Keratinocyte (primary cell): ENCODE measurements at regions not wholly inside any gene's neighbourhood (a gene's known extent, or its start where the extent isn't known, plus 50 kb on each side); places are given as distances from the start of the nearest gene placed in this dataset.

ENCODE experiments used
- DNase-seq: peaks from one replicate; pipeline ENCODE4 v3.0.0-alpha.2; 2011; ENCODE audit warnings: low read depth, missing footprints, low spot score
- FAIRE-seq: peaks from 2 replicates; lab custom pipeline; 2011; peaks lifted over from hg19 to GRCh38; lab: Jason Lieb, UNC
- H2AFZ ChIP-seq: 2 replicates; pipeline ENCODE4 v1.6.0; 2012; ENCODE audit warnings: low read length, control low read depth, inconsistent platforms; ENCODE audit not compliant: control insufficient read depth
- H3K27ac ChIP-seq: 2 replicates; pipeline ENCODE4 v1.5.1; 2011; ENCODE audit warnings: low read length; ENCODE audit not compliant: control insufficient read depth, insufficient read depth
- H3K27me3 ChIP-seq: 3 replicates; pipeline ENCODE4 v1.6.0; 2011; ENCODE audit warnings: low read length; ENCODE audit not compliant: control insufficient read depth, insufficient read depth; ENCODE audit errors: extremely low read depth
- H3K36me3 ChIP-seq, 2 experiments: 2 replicates in 1 of 2; 3 replicates in 1 of 2; pipeline ENCODE4 v1.5.1; 2011; ENCODE audit warnings: low read length in 2 of 2, mild to moderate bottlenecking in 1 of 2; ENCODE audit not compliant: control insufficient read depth in 2 of 2, insufficient read depth in 2 of 2; ENCODE audit errors: extremely low read depth in 1 of 2
- H3K4me1 ChIP-seq: 3 replicates; pipeline ENCODE4 v1.5.1; 2011; ENCODE audit warnings: low read length; ENCODE audit not compliant: control insufficient read depth, insufficient read depth; ENCODE audit errors: extremely low read depth
- H3K4me2 ChIP-seq: 3 replicates; pipeline ENCODE4 v1.6.0; 2011; ENCODE audit warnings: low read depth, low read length; ENCODE audit not compliant: control insufficient read depth, insufficient read depth; ENCODE audit errors: extremely low read depth
- H3K4me3 ChIP-seq, 3 experiments: fragments of 200-600 bp in 1 of 3; sonication (generic) in 1 of 3; 2 replicates in 2 of 3; 3 replicates in 1 of 3; pipeline ENCODE4 v1.5.1; 2011 to 2016; ENCODE audit warnings: low read length in 3 of 3, mild to moderate bottlenecking in 3 of 3, control low read depth in 2 of 3, inconsistent platforms in 1 of 3, low read depth in 1 of 3, mixed read lengths in 1 of 3, mixed run types in 1 of 3, moderate library complexity in 1 of 3; ENCODE audit not compliant: control insufficient read depth in 2 of 3, insufficient read depth in 2 of 3; ENCODE audit errors: extremely low read depth in 1 of 3
- H3K79me2 ChIP-seq: 2 replicates; pipeline ENCODE4 v1.6.0; 2012; ENCODE audit warnings: low read length; ENCODE audit not compliant: control insufficient read depth, insufficient read depth
- H3K9ac ChIP-seq: 3 replicates; pipeline ENCODE4 v1.6.0; 2011; ENCODE audit warnings: low read length; ENCODE audit not compliant: control insufficient read depth, insufficient read depth; ENCODE audit errors: extremely low read depth
- H3K9me1 ChIP-seq: 3 replicates; pipeline ENCODE4 v1.6.0; 2011; ENCODE audit warnings: low read length; ENCODE audit not compliant: control insufficient read depth, insufficient read depth; ENCODE audit errors: extremely low read depth
- H3K9me3 ChIP-seq: 2 replicates; pipeline ENCODE4 v1.5.1; 2012; ENCODE audit warnings: low read depth, low read length; ENCODE audit not compliant: control insufficient read depth
- H4K20me1 ChIP-seq: 3 replicates; pipeline ENCODE4 v1.6.0; 2011; ENCODE audit warnings: low read length; ENCODE audit not compliant: control insufficient read depth, insufficient read depth; ENCODE audit errors: extremely low read depth
- EZH2 ChIP-seq: IDR thresholded peaks from one replicate; pipeline ENCODE4 v1.6.1; 2012; ENCODE audit warnings: inconsistent platforms, mild to moderate bottlenecking, low read length, moderate library complexity
- dilution Hi-C: fragments of 300-500 bp; cut with MboI; formaldehyde crosslinking; loops from one replicate; pipeline ENCODE4 v1.7.0; 2020; ENCODE audit warnings: low sequenced_read_pairs; ENCODE audit not compliant: extremely low pct_ligation_motif_present
- TF ChIP-seq, protein P1 (sequence below), 3 experiments: IDR thresholded peaks in 1 of 3; conservative IDR thresholded peaks in 1 of 3; optimal IDR thresholded peaks in 1 of 3; 2 replicates in 2 of 3; 3 replicates in 1 of 3; pipeline versions ENCODE3 to v1.5.1; 2011; ENCODE audit warnings: low read length in 3 of 3, mild to moderate bottlenecking in 3 of 3, moderate library complexity in 2 of 3, control low read depth in 1 of 3, inconsistent platforms in 1 of 3; ENCODE audit not compliant: insufficient read depth in 2 of 3; ENCODE audit errors: extremely low read depth in 1 of 3

DNA sequence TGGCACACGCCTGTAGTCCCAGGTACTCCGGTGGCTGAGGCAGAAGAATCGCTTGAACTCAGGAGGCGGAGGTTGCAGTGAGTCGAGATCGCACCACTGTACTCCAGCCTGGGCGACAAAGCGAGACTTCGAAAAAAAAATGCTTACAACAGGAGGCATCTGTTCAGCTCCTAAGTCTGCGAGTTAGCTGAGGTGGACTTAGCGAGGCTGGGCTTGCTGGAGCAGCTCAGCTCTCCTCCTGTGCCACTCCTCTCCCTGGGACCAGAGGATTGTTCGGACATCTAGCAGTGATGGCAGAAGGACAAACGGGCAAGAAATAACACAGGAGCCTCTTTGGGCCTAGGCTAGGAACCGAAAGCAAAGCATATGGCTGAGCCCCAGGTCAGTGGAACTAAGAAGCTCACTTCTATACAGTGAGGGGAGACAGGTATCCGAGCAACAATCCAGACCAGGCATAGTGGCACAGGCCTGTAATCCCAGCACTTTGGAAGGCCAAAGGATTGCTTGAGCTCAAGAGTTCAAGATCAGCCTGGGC is 260.1 kb downstream of the GLI2 start:
- FAIRE-seq = no peak

DNA sequence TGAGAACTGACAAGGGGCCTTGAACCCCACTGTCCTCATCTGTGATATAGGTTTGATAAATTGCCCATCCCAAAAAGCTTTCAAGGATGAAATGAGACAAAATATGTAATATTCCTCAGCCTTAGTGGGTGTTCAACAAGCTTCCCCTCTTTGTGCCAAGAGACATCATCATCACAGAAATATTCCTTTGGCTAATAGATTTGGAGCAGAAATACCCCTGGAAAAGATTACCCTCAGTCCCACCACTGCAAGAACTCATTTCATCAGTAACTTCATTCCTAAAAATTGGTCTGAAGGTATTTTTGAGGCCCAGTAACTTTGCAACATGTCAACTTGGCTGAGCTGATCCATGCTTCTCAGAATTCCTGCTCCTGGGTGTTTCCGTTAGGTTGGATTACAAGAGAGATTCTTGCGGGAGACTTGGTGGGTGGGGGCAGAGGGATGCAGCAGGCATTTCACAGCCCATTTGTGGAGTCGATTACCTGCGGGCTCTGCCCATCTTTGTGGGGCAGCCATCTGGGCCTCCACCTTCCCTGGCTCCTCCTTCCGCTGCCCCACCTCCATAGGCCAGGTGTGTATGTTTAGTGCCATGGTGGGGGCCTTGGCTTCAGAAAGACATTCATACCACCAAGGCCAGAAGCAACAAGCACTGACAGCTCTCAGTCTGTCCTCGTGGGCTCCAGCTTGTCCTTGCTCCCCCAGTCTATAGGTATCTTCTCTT is 263.9 kb downstream of the GLI2 start:
- Histone ChIP-seq H4K20me1 (no peaks in the 10 kb centered on the region), H3K36me3 (no peaks in the 10 kb centered on the region), H3K9me1 (no peaks in the 10 kb centered on the region), H3K9me3 (no peaks in the 10 kb centered on the region), H2AFZ (no peak overlapping the region), H3K4me3 (no peak overlapping the region), H3K4me1 (peaks cover under 1% of the 10 kb centered on the region), H3K79me2 (no peaks in the 10 kb centered on the region), H3K4me2 (no peak overlapping the region), H3K27ac (no peak overlapping the region), H3K27me3 (peaks cover 6% of the 10 kb centered on the region), H3K9ac (no peak overlapping the region)
- DNase-seq (no peak), FAIRE-seq (no peak)
- dilution Hi-C loops = no loop called here
- TF ChIP-seq, protein P1, sequence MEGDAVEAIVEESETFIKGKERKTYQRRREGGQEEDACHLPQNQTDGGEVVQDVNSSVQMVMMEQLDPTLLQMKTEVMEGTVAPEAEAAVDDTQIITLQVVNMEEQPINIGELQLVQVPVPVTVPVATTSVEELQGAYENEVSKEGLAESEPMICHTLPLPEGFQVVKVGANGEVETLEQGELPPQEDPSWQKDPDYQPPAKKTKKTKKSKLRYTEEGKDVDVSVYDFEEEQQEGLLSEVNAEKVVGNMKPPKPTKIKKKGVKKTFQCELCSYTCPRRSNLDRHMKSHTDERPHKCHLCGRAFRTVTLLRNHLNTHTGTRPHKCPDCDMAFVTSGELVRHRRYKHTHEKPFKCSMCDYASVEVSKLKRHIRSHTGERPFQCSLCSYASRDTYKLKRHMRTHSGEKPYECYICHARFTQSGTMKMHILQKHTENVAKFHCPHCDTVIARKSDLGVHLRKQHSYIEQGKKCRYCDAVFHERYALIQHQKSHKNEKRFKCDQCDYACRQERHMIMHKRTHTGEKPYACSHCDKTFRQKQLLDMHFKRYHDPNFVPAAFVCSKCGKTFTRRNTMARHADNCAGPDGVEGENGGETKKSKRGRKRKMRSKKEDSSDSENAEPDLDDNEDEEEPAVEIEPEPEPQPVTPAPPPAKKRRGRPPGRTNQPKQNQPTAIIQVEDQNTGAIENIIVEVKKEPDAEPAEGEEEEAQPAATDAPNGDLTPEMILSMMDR (optimal IDR thresholded peaks at IDR 0.05 in 1 of 3, IDR thresholded peaks at IDR 0.05 in 1 of 3, conservative IDR thresholded peaks at IDR 0.05 in 1 of 3; ENCODE audit: extremely low read depth in 1 of 3, insufficient read depth in 2 of 3, low read length in 3 of 3) = no peak
- TF ChIP-seq EZH2 = no peak

More for the DNA sequence above, 260.1 kb downstream of the GLI2 start:
- no peaks in the 10 kb centered on the region for H3K9me3 ChIP-seq
- no peaks in the 10 kb centered on the region for H3K9me1 ChIP-seq
- no peak overlapping the region for H3K27ac ChIP-seq
- dilution Hi-C loops = no loop called here
- no peaks in the 10 kb centered on the region for H3K4me1 ChIP-seq
- H2AFZ ChIP-seq = no peak overlapping the region
- no peak overlapping the region for H3K4me3 ChIP-seq
- no peak overlapping the region for H3K4me2 ChIP-seq
- no peaks in the 10 kb centered on the region for H3K36me3 ChIP-seq
- H3K9ac ChIP-seq = no peak overlapping the region
- H3K27me3 ChIP-seq = peaks cover 5% of the 10 kb centered on the region
- TF ChIP-seq EZH2 = no peak
- TF ChIP-seq, protein P1 (optimal IDR thresholded peaks at IDR 0.05 in 1 of 3, IDR thresholded peaks at IDR 0.05 in 1 of 3, conservative IDR thresholded peaks at IDR 0.05 in 1 of 3; ENCODE audit: extremely low read depth in 1 of 3, insufficient read depth in 2 of 3, low read length in 3 of 3) = no peak
- no peaks in the 10 kb centered on the region for H4K20me1 ChIP-seq
- no peaks in the 10 kb centered on the region for H3K79me2 ChIP-seq
- DNase-seq = no peak
